Osteoblast (primary cell): ENCODE measurements at regions not wholly inside any gene's neighbourhood (a gene's known extent, or its start where the extent isn't known, plus 50 kb on each side); places are given as distances from the start of the nearest gene placed in this dataset.

ENCODE experiments used
- DNase-seq: peaks from one replicate; pipeline ENCODE4 v3.0.0; 2011; ENCODE audit warnings: low spot score, mixed read lengths; ENCODE audit not compliant: insufficient read length; ENCODE audit errors: missing footprints
- H2AFZ ChIP-seq: 2 replicates; pipeline ENCODE4 v1.6.0; 2011; ENCODE audit warnings: mild to moderate bottlenecking, low read length
- H3K27ac ChIP-seq: 2 replicates; pipeline ENCODE4 v1.5.1; 2011; ENCODE audit warnings: mild to moderate bottlenecking, low read depth, low read length, moderate library complexity
- H3K27me3 ChIP-seq: 2 replicates; pipeline ENCODE4 v1.6.0; 2012; ENCODE audit warnings: mild to moderate bottlenecking, control low read depth, inconsistent platforms, low read length, moderate library complexity; ENCODE audit not compliant: insufficient read depth
- H3K36me3 ChIP-seq: 2 replicates; pipeline ENCODE4 v1.5.1; 2011; ENCODE audit warnings: mild to moderate bottlenecking, low read length, control low read depth, moderate library complexity; ENCODE audit not compliant: insufficient read depth
- H3K4me1 ChIP-seq: 2 replicates; pipeline ENCODE4 v1.5.1; 2011; ENCODE audit warnings: mild to moderate bottlenecking, low read length, control low read depth, moderate library complexity; ENCODE audit not compliant: insufficient read depth
- H3K4me2 ChIP-seq: 2 replicates; pipeline ENCODE4 v1.6.0; 2011; ENCODE audit warnings: mild to moderate bottlenecking, low read length; ENCODE audit not compliant: insufficient read depth
- H3K4me3 ChIP-seq: fragments of 200-600 bp; sonication (generic); 3 replicates; pipeline ENCODE4 v1.5.1; 2012; ENCODE audit warnings: mild to moderate bottlenecking, low read length, inconsistent platforms; ENCODE audit not compliant: insufficient read depth
- H3K79me2 ChIP-seq: 2 replicates; pipeline ENCODE4 v1.6.0; 2012; ENCODE audit warnings: mild to moderate bottlenecking, low read length, control low read depth, inconsistent platforms; ENCODE audit not compliant: insufficient read depth
- H3K9me3 ChIP-seq: 2 replicates; pipeline ENCODE4 v1.5.1; 2011; ENCODE audit warnings: low read depth, low read length, control low read depth
- H4K20me1 ChIP-seq: 2 replicates; pipeline ENCODE4 v1.6.0; 2012; ENCODE audit warnings: mild to moderate bottlenecking, low read length, control low read depth; ENCODE audit not compliant: insufficient read depth
- CTCF ChIP-seq: IDR thresholded peaks from 2 replicates; pipeline ENCODE4 v1.5.1; 2011; ENCODE audit warnings: mild to moderate bottlenecking, low read depth, low read length, moderate library complexity; ENCODE audit errors: extremely low read depth

- H3K4me1 ChIP-seq = no peaks in the 10 kb centered on the region
- no peaks in the 10 kb centered on the region for H3K27me3 ChIP-seq
- DNase-seq = no peak
- H2AFZ ChIP-seq = no peak overlapping the region
- no peak overlapping the region for H3K4me2 ChIP-seq
- no peaks in the 10 kb centered on the region for H4K20me1 ChIP-seq
- TF ChIP-seq CTCF = no peak
- no peaks in the 10 kb centered on the region for H3K79me2 ChIP-seq
- H3K4me3 ChIP-seq = no peak overlapping the region
- H3K36me3 ChIP-seq = no peaks in the 10 kb centered on the region
- H3K9me3 ChIP-seq = no peaks in the 10 kb centered on the region
- no peak overlapping the region for H3K27ac ChIP-seq
These were observed 232.8 kb upstream of the SEL1L start for GRCh38 chr14:81766321-81766915.

GRCh38 chr14:81767266-81767995, 233.8 kb upstream of the SEL1L start:
- H3K27me3 ChIP-seq = no peaks in the 10 kb centered on the region
- no peaks in the 10 kb centered on the region for H3K9me3 ChIP-seq
- no peaks in the 10 kb centered on the region for H3K4me1 ChIP-seq
- no peaks in the 10 kb centered on the region for H3K79me2 ChIP-seq
- no peak for DNase-seq
- H2AFZ ChIP-seq = no peak overlapping the region
- H3K36me3 ChIP-seq = no peaks in the 10 kb centered on the region
- no peak overlapping the region for H3K27ac ChIP-seq
- no peak for TF ChIP-seq CTCF
- H3K4me2 ChIP-seq = no peak overlapping the region
- no peaks in the 10 kb centered on the region for H4K20me1 ChIP-seq
- no peak overlapping the region for H3K4me3 ChIP-seq

GRCh38 chr14:81771651-81772275, 238.1 kb upstream of the SEL1L start:
- H3K9me3 ChIP-seq = peaks cover 2% of the 10 kb centered on the region

More at GRCh38 chr14:81771651-81772275, 238.1 kb upstream of the SEL1L start:
- no peak for DNase-seq
- no peak overlapping the region for H3K4me2 ChIP-seq
- no peaks in the 10 kb centered on the region for H3K27me3 ChIP-seq
- no peak overlapping the region for H3K27ac ChIP-seq
- no peak overlapping the region for H3K4me3 ChIP-seq
- H4K20me1 ChIP-seq = no peaks in the 10 kb centered on the region
- H3K79me2 ChIP-seq = no peaks in the 10 kb centered on the region
- no peaks in the 10 kb centered on the region for H3K36me3 ChIP-seq
- no peak overlapping the region for H2AFZ ChIP-seq
- TF ChIP-seq CTCF = no peak
- no peaks in the 10 kb centered on the region for H3K4me1 ChIP-seq
